Adrenal gland (tissue), 9 donors: ENCODE measurements at regions not wholly inside any gene's neighbourhood (a gene's known extent, or its start where the extent isn't known, plus 50 kb on each side); places are given as distances from the start of the nearest gene placed in this dataset.
"Not testable (repeated sequence)": the region's sequence is repeated elsewhere in the genome, so short reads cannot be mapped to it uniquely, and the experiment has no call there.

Experiments
- DNase-seq, 7 donors: peaks; one replicate each; pipeline ENCODE4 v3.0.0-alpha.2; 2019 to 2020
- H3K27ac ChIP-seq, 5 donors: fragments of 200-600 bp; sonication (generic) in 4 of 5; 1 replicate in 3 of 5; 2 replicates in 2 of 5; pipeline versions ENCODE4 v1.5.1 to v1.8.0; 2016 to 2020; ENCODE audit warnings: mild to moderate bottlenecking in 1 of 5
- H3K27me3 ChIP-seq: fragments of 200-600 bp; 2 replicates; pipeline ENCODE4 v1.8.0; 2021
- H3K36me3 ChIP-seq, 2 donors: fragments of 200-600 bp; replicated peaks in 1 of 2; 1 replicate in 1 of 2; 2 replicates in 1 of 2; pipeline versions ENCODE4 v1.5.1 to v1.8.0; 2018 to 2022
- H3K4me1 ChIP-seq, 2 donors: fragments of 200-600 bp; replicated peaks in 1 of 2; 1 replicate in 1 of 2; 2 replicates in 1 of 2; pipeline versions ENCODE4 v1.5.1 to v1.8.0; 2018 to 2021
- H3K4me3 ChIP-seq, 4 donors: fragments of 200-600 bp; sonication (generic) in 3 of 4; one replicate each; pipeline ENCODE4 v1.5.1; 2016 to 2018
- H3K9me3 ChIP-seq, 3 donors: fragments of 200-600 bp; sonication (generic) in 1 of 3; replicated peaks in 1 of 3; 1 replicate in 2 of 3; 2 replicates in 1 of 3; pipeline versions ENCODE4 v1.5.1 to v1.8.0; 2016 to 2021
- POLR2A ChIP-seq, 2 donors: fragments of 450-650 bp; IDR thresholded peaks; one replicate each; pipeline ENCODE4 v1.6.1; 2017; ENCODE audit warnings: antibody characterized with exemption in 2 of 2, mild to moderate bottlenecking in 2 of 2, moderate library complexity in 1 of 2
- WGBS, 4 donors: extraction: QIAGEN DNeasy Blood & Tissue Kit in 2 of 4; methylation state at CpG; one replicate each; pipeline versions ENCODE4 v1.1.5 to v1.1.7; 2013 to 2017; 5-methylcytosine and 5-hydroxymethylcytosine counted together
- intact Hi-C, 2 donors: fragments of 100-400 bp; cut with DNase I; formaldehyde crosslinking; loops; one replicate each; pipeline versions ENCODE4 v1.14.1 to v1.15.0; 2022 to 2023
- TF ChIP-seq, protein P1 (sequence below), 6 experiments: fragments of 450-650 bp in 4 of 6; fragments of 200-600 bp in 2 of 6; sonication (generic) in 1 of 6; IDR thresholded peaks; 1 replicate in 5 of 6; 2 replicates in 1 of 6; pipeline versions ENCODE4 v1.5.1 to v1.8.0; 2016 to 2021; ENCODE audit warnings: antibody characterized with exemption in 6 of 6, mild to moderate bottlenecking in 2 of 6, moderate library complexity in 1 of 6
- donor health status: healthy with polysubstance abuse.
- donor health status: Bipolar disorder and iron deficiency.
- donor health status: DM: yes; HTN: yes; CAD: no.
- donor health status: DM: no; HTN: no; CAD: no.
- donor health status: DM: no; HTN: no; CAD: no.

DNA sequence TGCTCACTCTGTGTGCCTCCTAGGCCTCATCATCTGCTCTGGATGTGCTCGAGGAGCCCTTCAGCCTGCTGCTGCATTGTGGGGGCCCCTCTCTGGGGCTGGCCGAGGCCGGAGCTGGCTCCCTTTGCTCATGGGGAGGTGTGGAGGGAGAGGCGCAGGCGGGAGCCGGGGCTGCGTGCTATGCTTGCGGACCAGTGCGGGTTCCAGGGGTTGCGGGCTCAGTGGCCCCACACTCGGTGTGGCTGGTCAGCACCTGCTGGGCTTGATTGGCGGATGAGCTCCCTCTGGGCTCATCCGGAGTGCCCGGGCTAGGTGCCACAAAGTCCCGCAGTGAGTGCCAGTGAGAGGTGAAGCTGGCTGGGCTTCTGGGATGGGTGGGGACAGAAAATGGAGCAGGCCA lies 264.2 kb downstream of the SI start:
- H3K27ac ChIP-seq: no peak overlapping the region
- TF ChIP-seq, protein P1, sequence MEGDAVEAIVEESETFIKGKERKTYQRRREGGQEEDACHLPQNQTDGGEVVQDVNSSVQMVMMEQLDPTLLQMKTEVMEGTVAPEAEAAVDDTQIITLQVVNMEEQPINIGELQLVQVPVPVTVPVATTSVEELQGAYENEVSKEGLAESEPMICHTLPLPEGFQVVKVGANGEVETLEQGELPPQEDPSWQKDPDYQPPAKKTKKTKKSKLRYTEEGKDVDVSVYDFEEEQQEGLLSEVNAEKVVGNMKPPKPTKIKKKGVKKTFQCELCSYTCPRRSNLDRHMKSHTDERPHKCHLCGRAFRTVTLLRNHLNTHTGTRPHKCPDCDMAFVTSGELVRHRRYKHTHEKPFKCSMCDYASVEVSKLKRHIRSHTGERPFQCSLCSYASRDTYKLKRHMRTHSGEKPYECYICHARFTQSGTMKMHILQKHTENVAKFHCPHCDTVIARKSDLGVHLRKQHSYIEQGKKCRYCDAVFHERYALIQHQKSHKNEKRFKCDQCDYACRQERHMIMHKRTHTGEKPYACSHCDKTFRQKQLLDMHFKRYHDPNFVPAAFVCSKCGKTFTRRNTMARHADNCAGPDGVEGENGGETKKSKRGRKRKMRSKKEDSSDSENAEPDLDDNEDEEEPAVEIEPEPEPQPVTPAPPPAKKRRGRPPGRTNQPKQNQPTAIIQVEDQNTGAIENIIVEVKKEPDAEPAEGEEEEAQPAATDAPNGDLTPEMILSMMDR (IDR thresholded peaks at IDR 0.05): no peak
- TF ChIP-seq POLR2A (IDR thresholded peaks at IDR 0.05): no peak
- DNase-seq: no peak
- H3K4me3 ChIP-seq: no peak overlapping the region
- H3K27me3 ChIP-seq: no peaks in the 10 kb centered on the region
- 88 to 94% (median 91%) methylated on average over 6 to 15 of the region's 15 CpGs for WGBS, 4 donors
- H3K9me3 ChIP-seq: no peaks in the 10 kb centered on the region
- intact Hi-C loops: no loop called here
- no peaks in the 10 kb centered on the region for H3K4me1 ChIP-seq
- no peaks in the 10 kb centered on the region for H3K36me3 ChIP-seq

- H3K36me3 ChIP-seq: no peaks in the 10 kb centered on the region
- no peaks in the 10 kb centered on the region for H3K4me1 ChIP-seq
- H3K9me3 ChIP-seq: no peaks in the 10 kb centered on the region
- no peak overlapping the region for H3K27ac ChIP-seq
- no peak overlapping the region for H3K4me3 ChIP-seq
- 78 to 88% (median 86%) methylated on average over 6 of the region's 6 CpGs for WGBS, 4 donors
- no peaks in the 10 kb centered on the region for H3K27me3 ChIP-seq
- intact Hi-C loops: no loop called here
- no peak for TF ChIP-seq POLR2A (IDR thresholded peaks at IDR 0.05)
- TF ChIP-seq, protein P1 (IDR thresholded peaks at IDR 0.05): no peak
- no peak for DNase-seq
These were observed 266.3 kb downstream of the SI start for GRCh38 chr3:164812042-164812441.

DNA sequence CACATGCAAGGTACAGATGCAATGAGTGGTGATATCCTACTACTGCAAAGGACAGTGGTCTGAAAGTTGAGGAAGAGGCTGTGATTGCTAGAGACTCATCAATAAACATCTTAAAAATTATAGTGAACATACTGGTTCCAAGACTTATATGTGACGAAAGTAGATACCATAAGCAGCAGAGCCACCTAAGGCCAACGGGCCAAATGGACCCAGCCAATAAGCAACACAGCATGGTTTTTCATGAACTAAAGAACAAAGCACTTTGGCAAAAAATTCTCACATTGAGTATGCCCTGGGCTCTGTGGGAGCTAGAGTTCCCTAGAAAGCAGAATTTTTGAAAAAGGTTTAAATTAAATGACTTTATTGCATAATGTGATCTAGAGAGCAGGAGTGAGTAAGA lies 272.1 kb downstream of the SI start:
- DNase-seq: no peak
- no peaks in the 10 kb centered on the region for H3K27me3 ChIP-seq
- WGBS, 4 donors: 62 to 75% (median 67%) methylated on average over 2 of the region's 2 CpGs
- intact Hi-C loops: no loop called here
- no peaks in the 10 kb centered on the region for H3K36me3 ChIP-seq
- no peak overlapping the region for H3K4me3 ChIP-seq
- no peak overlapping the region for H3K27ac ChIP-seq
- no peaks in the 10 kb centered on the region for H3K9me3 ChIP-seq
- H3K4me1 ChIP-seq: no peaks in the 10 kb centered on the region
- TF ChIP-seq POLR2A (IDR thresholded peaks at IDR 0.05): no peak
- TF ChIP-seq, protein P1 (IDR thresholded peaks at IDR 0.05): no peak

DNA sequence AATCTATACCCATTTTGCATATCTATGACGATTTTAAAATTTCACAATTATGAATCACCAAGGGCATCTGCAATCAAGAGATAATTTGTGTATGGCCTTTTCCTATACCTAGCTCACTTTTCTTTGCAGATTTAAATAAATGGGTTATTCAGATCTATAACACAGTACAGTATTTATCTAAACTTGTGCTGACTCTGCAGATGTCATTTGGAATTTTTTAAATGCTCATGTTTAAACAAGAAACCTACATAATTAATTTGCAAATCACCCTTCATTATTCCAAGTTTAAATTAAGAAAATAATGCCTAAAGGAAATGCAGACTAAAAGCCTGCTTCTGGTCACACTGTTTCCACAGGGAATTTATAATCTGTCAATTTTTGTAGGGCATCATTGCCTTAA lies 284.2 kb downstream of the SI start:
- Histone ChIP-seq H3K4me1 (no peaks in the 10 kb centered on the region), H3K27me3 (no peaks in the 10 kb centered on the region), H3K4me3 (no peak overlapping the region), H3K36me3 (no peaks in the 10 kb centered on the region), H3K27ac (no peak overlapping the region), H3K9me3 (no peaks in the 10 kb centered on the region)
- 44 to 60% (median 49%) methylated on average over 1 of the region's 1 CpG for WGBS, 4 donors
- no peak for TF ChIP-seq POLR2A (IDR thresholded peaks at IDR 0.05)
- no peak for DNase-seq
- intact Hi-C loops: no loop called here

DNA sequence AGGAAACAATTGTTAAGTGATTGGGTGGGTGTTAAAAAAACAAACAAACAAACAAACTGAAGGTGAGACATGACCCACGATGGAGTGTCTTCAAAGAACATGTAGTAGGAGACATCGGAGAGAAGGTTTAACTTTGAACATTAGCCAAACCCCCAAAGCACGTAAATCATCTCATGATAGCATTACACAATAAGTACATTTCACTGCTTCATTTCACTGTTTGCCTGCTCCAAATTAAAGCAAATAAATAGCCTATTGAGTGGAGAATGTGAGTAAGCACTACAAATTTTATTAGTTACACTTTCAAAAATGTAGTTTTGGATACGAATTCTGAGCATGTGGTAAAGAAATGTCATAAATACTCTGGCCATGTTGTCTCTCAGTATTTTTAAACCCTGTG lies 287.0 kb downstream of the SI start:
- Histone ChIP-seq H3K27me3 (no peaks in the 10 kb centered on the region), H3K36me3 (no peaks in the 10 kb centered on the region), H3K9me3 (no peaks in the 10 kb centered on the region), H3K27ac (no peak overlapping the region), H3K4me1 (no peaks in the 10 kb centered on the region), H3K4me3 (no peak overlapping the region)
- 56 to 75% (median 63%) methylated on average over 4 of the region's 4 CpGs for WGBS, 4 donors
- intact Hi-C loops: no loop called here
- no peak for TF ChIP-seq POLR2A (IDR thresholded peaks at IDR 0.05)
- TF ChIP-seq, protein P1 (IDR thresholded peaks at IDR 0.05): no peak
- DNase-seq: no peak

DNA sequence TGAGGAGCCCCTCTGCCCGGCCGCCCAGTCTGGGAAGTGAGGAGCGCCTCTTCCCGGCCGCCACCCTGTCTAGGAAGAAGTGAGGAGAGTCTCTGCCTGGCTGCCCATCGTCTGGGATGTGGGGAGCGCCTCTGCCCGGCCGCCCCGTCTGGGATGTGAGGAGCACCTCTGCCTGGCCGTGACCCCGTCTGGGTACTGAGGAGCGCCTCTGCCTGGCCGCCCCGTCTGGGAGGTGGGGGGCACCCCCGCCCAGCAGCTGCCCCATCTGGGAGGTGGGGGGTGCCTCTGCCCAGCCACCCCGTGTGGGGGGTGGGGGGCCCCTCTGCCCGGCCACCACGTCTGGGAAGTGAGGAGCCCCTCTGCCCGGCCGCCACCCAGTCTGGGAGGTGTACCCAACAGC lies 293.9 kb downstream of the SI start:
- H3K36me3 ChIP-seq, H3K27me3 ChIP-seq, H3K27ac ChIP-seq, DNase-seq, H3K4me3 ChIP-seq, H3K9me3 ChIP-seq, intact Hi-C loops, H3K4me1 ChIP-seq: not testable (repeated sequence)
- 85 to 100% (median 91%) methylated on average over 4 to 21 of the region's 21 CpGs for WGBS, 4 donors
